NCI-H146 treated with DMSO at 0.1 percent for 48 hours (cell line): ENCODE measurements at regions not wholly inside any gene's neighbourhood (a gene's known extent, or its start where the extent isn't known, plus 50 kb on each side); places are given as distances from the start of the nearest gene placed in this dataset.

Source experiments
- DNase-seq: peaks from one replicate; lab custom pipeline; 2025; ENCODE audit not compliant: unreplicated experiment; lab: John Stamatoyannopoulos, UW

DNA sequence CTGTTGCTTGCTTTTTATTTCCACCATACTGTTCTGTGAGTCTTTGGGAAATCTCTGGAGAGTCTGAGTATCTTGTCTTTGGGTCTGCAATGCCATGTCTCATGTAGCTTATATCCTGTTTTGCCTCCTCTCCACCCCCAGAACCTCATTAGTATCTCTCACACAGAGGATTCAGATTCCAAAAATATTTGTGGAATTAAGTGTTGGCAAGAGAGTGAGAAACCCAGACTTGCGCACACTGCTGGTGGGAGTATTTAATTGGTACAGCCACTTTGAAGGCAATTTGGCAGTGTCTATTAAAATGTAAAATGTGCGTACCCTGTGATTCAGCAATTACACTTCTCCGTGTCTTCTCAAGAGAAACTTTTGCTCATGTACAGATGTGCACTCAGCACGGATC lies 68.6 kb downstream of the ZNF621 start:
- no peak for DNase-seq

- DNase-seq = no peak
Measured at GRCh38 chr3:40597441-40597840, 72.7 kb downstream of the ZNF621 start.

GRCh38 chr3:40598338-40598737 lies 73.6 kb downstream of the ZNF621 start:
- DNase-seq = no peak

DNA sequence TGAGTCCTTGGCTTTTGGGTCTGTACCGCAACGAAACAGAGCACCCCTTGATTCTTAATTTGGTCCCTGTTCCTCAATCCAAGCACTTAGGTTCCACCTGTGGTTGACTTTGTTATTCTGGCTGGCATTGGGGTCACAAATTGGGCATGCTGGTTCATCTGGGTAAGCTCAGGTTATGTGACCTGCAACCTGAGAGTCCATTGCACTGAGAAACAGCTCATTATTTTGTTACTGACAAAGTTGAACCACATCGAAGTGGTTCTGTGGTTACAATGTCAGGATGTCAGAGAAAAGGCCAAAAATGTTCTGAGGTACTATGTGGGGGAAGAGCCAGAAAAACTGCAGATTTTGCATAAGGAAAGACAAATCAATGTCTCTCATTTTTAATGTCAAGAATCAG lies 74.2 kb downstream of the ZNF621 start:
- no peak for DNase-seq

DNA sequence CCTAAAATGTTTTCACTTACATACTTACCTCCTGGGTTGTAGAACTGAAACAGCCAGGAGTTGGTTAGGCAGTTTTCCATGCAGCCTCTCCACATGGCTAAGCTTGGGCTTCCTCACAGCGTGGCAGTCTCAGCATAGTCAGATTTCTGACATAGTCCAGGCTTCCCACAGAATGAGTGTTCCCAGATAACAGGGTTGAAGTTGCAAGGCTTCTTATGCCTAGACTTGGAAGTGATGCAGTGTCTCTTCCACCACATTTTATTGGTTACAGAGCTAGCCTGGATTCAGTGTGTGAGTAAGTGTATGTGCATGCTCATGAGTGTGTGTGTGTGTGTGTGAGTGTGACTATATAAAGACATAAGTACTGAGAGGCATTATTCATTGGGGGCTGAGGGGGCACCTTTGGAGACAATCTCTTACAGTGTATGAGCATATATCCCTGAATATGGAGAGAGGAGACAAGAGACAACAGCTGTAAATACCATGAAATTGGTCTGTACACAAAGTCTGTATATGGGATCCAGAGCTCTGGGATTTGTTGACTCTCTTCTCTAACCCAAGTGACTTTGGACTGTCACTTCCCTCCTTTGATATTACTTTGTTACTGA lies 78.1 kb downstream of the ZNF621 start:
- no peak for DNase-seq

DNA sequence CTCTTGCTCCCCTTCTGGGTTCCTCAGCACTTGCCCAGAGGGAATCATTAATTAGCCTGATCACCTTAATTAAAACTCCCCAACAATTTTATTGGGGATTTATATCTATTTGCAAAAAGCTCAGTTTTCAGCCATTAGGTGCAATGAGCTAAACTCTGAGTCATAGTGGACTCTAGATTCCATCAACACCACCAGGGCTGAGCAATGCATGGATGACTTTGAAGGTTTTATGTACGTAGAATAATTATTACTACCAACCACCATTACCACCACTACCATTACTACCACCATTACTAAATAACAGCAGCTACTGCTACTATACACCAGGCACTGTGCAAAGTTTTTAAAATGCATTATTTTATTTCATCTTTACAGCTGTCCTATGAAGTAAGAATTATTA lies 81.2 kb downstream of the ZNF621 start:
- no peak for DNase-seq

- no peak for DNase-seq
Measured at GRCh38 chr3:40608091-40608490, 83.3 kb downstream of the ZNF621 start.

DNA sequence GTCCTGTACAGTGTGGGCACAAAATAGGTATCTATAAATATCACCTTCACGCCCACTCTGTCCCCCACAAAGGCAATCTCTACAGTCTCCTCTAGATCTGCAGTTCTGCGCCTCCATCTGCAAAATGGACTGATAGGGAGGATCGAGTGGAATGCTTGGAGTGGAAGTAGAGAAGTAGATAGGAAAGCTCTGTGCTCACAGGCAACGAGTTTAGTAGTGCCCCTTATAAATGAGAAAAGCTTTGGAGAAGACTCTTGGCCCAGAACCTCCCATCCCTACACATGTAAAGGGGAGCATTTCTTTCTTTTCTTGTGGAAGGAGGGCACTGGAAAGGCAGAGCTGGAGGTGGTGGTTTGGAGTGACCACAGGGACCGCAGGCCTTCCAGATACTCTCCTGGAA lies 88.5 kb downstream of the ZNF621 start:
- DNase-seq = no peak

- no peak for DNase-seq
Measured at GRCh38 chr3:40615110-40615915, 90.6 kb downstream of the ZNF621 start.

GRCh38 chr3:40615918-40616819 lies 91.4 kb downstream of the ZNF621 start:
- DNase-seq = no peak

GRCh38 chr3:40617084-40617483 lies 92.3 kb downstream of the ZNF621 start:
- no peak for DNase-seq

DNA sequence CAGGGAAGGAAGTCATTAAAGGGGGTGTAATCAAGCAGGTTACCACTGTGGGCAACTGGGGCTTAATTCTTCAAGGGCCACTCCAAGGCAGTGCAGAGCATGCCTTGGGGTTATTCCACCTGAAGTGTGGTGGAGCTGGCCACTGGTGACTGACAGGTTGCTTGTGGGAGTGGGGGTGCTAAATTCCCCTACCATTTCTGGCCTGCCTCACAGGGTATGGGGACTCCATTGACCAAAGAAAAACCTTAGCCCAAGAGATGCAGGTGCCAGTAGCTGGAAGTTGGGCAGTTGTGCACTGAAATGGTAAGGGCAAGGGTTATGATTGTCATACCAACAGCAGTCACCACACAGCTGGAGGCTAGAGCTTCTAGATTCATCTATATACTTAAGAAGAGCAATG lies 93.4 kb downstream of the ZNF621 start:
- no peak for DNase-seq

GRCh38 chr3:40620151-40620550 lies 95.4 kb downstream of the ZNF621 start:
- DNase-seq = no peak

GRCh38 chr3:40621252-40621651 lies 96.5 kb downstream of the ZNF621 start:
- no peak for DNase-seq

GRCh38 chr3:40623567-40623966 lies 98.8 kb downstream of the ZNF621 start:
- no peak for DNase-seq

- no peak for DNase-seq
Measured at GRCh38 chr3:40624189-40624769, 99.5 kb downstream of the ZNF621 start.

- no peak for DNase-seq
Measured at GRCh38 chr3:40627095-40627494, 102.3 kb downstream of the ZNF621 start.

GRCh38 chr3:40628984-40629383 lies 104.2 kb downstream of the ZNF621 start:
- no peak for DNase-seq

DNA sequence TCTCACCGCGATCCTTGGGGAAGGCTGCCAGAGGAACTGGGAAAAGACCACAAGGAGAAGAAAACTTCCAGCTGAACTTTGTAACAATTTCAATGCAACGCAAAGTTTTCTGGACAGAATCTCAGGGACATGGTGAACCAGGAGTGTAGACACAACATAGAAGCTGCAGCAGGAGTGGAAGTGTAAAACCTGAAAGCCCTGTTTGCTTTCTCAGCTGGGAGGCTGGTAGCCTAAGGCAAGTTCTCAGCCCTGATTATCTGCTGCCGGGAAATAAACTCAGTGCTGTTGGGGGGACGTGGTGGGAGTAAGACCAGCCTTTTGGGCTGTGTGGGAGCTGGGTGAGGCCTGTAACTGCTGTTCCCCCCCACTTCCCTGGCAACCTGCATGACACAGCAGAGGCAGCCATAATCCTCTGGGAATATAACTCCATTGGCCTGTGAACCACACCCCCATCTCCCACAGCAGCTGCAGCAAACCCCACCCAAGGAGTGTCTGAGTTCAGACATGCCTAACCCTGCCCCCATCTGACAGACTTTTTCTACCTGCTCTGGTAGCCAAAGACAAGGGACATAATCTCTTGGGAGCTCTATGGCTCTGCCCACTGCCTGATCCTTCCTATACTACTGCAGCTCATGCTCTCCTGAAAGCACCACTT lies 106.7 kb downstream of the ZNF621 start:
- DNase-seq = no peak

DNA sequence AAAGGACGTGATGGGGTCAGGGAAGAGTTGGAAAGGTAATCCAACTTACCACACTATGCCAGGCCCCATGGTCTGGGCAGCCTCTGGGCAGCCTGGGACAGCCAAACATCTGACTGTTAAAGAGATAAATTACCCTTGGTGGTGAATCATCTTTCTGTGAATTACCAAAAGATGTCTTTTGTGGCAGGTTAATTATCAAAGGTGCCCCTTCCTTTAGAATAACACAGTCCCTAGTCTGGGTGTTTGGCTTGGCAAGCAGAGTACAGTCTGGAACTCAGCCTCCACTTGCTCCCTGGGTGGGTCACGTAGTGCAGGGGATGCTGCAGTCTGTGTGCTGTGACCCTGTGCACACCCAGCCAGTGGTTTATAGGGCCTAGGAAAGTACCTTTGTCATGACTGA lies 113.1 kb downstream of the ZNF621 start:
- no peak for DNase-seq

DNA sequence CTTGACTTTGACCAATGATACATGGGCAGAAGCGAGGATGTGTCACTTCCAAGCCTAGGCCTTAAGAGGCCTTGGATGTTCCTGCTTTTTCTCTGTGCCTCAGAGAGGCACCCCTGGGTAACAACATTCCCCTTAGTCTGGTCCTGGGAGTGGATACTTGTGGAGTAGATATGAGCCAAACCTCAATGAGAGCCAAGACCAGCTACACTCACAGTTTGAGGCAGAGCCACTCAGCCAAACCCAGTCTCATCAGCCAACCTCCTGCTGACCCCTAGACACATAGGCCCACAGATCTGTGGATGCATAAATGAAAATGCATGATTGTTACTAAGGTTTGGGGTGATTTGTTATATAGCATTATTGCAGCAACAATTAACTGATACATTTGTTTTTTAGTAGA lies 114.2 kb downstream of the ZNF621 start:
- DNase-seq = no peak
